ENCODE measurements at regions not wholly inside any gene's neighbourhood (a gene's known extent, or its start where the extent isn't known, plus 50 kb on each side); places are given as distances from the start of the nearest gene placed in this dataset.

GRCh38 chr4:62156205-62156604 is 956.1 kb downstream of the ADGRL3 start:
- no peak for DNase-seq (ENCODE audit: low read depth)
- TF ChIP-seq CTCF (IDR thresholded peaks at IDR 0.05; ENCODE audit: control insufficient read depth, extremely low read depth, insufficient read depth), result no peak
- no peak overlapping the region for H3K4me3 ChIP-seq (ENCODE audit: low read depth, low read length)

- DNase-seq (ENCODE audit: low read depth), result no peak
- no peak for TF ChIP-seq CTCF (IDR thresholded peaks at IDR 0.05; ENCODE audit: control insufficient read depth, extremely low read depth, insufficient read depth)
- H3K4me3 ChIP-seq (ENCODE audit: low read depth, low read length), result no peak overlapping the region
These were observed 945.1 kb downstream of the ADGRL3 start for GRCh38 chr4:62145276-62145675.

- no peak overlapping the region for H3K4me3 ChIP-seq (ENCODE audit: low read depth, low read length)
- no peak for TF ChIP-seq CTCF (IDR thresholded peaks at IDR 0.05; ENCODE audit: control insufficient read depth, extremely low read depth, insufficient read depth)
- no peak for DNase-seq (ENCODE audit: low read depth)
These were observed 944.3 kb downstream of the ADGRL3 start for GRCh38 chr4:62144431-62144830.

- TF ChIP-seq CTCF (IDR thresholded peaks at IDR 0.05; ENCODE audit: control insufficient read depth, extremely low read depth, insufficient read depth), result no peak
- H3K4me3 ChIP-seq (ENCODE audit: low read depth, low read length), result no peak overlapping the region
- no peak for DNase-seq (ENCODE audit: low read depth)
These were observed 935.5 kb downstream of the ADGRL3 start for GRCh38 chr4:62135565-62136156.

GRCh38 chr4:62133977-62134376 is 933.9 kb downstream of the ADGRL3 start:
- TF ChIP-seq CTCF (IDR thresholded peaks at IDR 0.05; ENCODE audit: control insufficient read depth, extremely low read depth, insufficient read depth), result no peak
- no peak overlapping the region for H3K4me3 ChIP-seq (ENCODE audit: low read depth, low read length)
- DNase-seq (ENCODE audit: low read depth), result no peak

GRCh38 chr4:62133101-62133897 is 933.2 kb downstream of the ADGRL3 start:
- no peak for DNase-seq (ENCODE audit: low read depth)
- TF ChIP-seq CTCF (IDR thresholded peaks at IDR 0.05; ENCODE audit: control insufficient read depth, extremely low read depth, insufficient read depth), result no peak

More at GRCh38 chr4:62133101-62133897, 933.2 kb downstream of the ADGRL3 start:
- H3K4me3 ChIP-seq (ENCODE audit: low read depth, low read length), result no peak overlapping the region
